ENCODE measurements at regions not wholly inside any gene's neighbourhood (a gene's known extent, or its start where the extent isn't known, plus 50 kb on each side); places are given as distances from the start of the nearest gene placed in this dataset.

DNA sequence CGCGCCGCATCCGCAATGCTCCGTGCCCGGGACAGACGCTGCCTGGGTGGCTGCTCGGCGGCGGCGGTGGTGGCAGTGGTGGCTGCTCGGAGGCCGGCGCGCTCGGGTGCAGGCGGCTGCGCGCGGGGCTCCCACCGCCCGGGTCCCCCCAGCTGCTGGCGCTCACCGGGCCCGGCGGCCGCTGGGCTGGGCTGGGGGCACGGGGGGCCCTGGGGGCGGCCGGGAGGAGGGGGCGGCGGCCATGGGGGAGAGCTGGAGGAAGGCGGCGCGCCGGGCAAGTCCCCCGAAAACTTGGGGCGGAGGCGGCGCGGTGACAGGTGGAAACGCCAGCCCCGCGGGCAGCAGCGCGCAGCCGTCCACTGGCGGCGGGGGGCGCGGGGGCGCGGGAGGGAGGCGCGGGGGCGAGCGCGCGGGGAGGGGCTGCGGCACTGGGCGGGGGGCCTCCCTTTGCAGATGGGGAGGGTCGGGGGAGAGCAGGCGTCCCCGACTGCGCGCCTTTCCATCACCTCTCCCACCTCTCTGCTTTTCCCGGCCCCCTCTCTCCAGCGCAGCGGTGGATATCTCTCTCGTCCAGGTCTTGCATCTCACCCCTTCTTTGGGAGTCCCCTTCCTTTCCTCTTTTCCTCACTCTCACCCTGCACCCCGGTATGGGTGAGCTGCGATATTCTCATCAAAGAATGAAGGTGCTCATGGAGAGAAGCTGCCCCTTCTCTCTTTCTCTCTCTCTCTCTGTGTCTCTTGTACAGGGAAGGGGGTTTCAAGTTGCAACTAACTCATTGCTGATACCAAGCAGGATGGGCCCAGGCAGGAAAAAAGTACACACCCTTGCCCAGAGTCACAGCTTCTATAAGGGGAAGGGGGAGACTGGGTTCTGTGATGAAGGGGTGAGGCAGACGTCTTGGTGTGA, 83.7 kb upstream of the DHRSX start:
- TF ChIP-seq POLR2A (IDR thresholded peaks at IDR 0.05) (no peak), CTCF (IDR thresholded peaks at IDR 0.05) (no peak), EP300 (IDR thresholded peaks at IDR 0.05) (no peak)
- H3K27ac ChIP-seq, result no peak overlapping the region
- WGBS, 3 donors, result 1 to 6% (median 2%) methylated on average over 21 to 67 of the region's 73 CpGs
- no peak for DNase-seq
- intact Hi-C loops (cut with DNase I), result no loop called here
- no peaks in the 10 kb centered on the region for H3K9me3 ChIP-seq
- no peak overlapping the region for H3K4me3 ChIP-seq
- no peaks in the 10 kb centered on the region for H3K36me3 ChIP-seq
- H3K4me1 ChIP-seq (ENCODE audit: insufficient read depth), result peaks cover 1% of the 10 kb centered on the region
- H3K27me3 ChIP-seq, result no peaks in the 10 kb centered on the region

GRCh38 chrX:2583194-2584162, 82.7 kb upstream of the DHRSX start:
- TF ChIP-seq EP300 (IDR thresholded peaks at IDR 0.05), result no peak
- no peak for TF ChIP-seq CTCF (IDR thresholded peaks at IDR 0.05)
- no peak for TF ChIP-seq POLR2A (IDR thresholded peaks at IDR 0.05)
- 1 to 2% (median 2%) methylated on average over 43 to 74 of the region's 74 CpGs for WGBS, 3 donors
- Histone ChIP-seq H3K4me1 (ENCODE audit: insufficient read depth) (peaks cover 1% of the 10 kb centered on the region), H3K9me3 (no peaks in the 10 kb centered on the region), H3K27me3 (no peaks in the 10 kb centered on the region), H3K4me3 (no peak overlapping the region), H3K36me3 (no peaks in the 10 kb centered on the region), H3K27ac (no peak overlapping the region)
- intact Hi-C loops (cut with DNase I), result no loop called here
- no peak for DNase-seq

- 13 to 25% (median 15%) methylated on average over 8 of the region's 8 CpGs for WGBS, 3 donors
- intact Hi-C loops (cut with DNase I), result no loop called here
- Histone ChIP-seq H3K27ac (no peak overlapping the region), H3K36me3 (no peaks in the 10 kb centered on the region), H3K4me3 (no peak overlapping the region), H3K9me3 (no peaks in the 10 kb centered on the region), H3K4me1 (ENCODE audit: insufficient read depth) (peaks cover 1% of the 10 kb centered on the region), H3K27me3 (no peaks in the 10 kb centered on the region)
- TF ChIP-seq CTCF (IDR thresholded peaks at IDR 0.05), result no peak
- DNase-seq, result no peak
Measured at GRCh38 chrX:2582667-2583066, 81.9 kb upstream of the DHRSX start.

GRCh38 chrX:2581296-2581695, 80.5 kb upstream of the DHRSX start:
- Histone ChIP-seq H3K4me1 (ENCODE audit: insufficient read depth) (peaks cover 1% of the 10 kb centered on the region), H3K36me3 (no peaks in the 10 kb centered on the region), H3K4me3 (no peak overlapping the region), H3K9me3 (no peaks in the 10 kb centered on the region), H3K27me3 (no peaks in the 10 kb centered on the region), H3K27ac (no peak overlapping the region)
- no peak for TF ChIP-seq POLR2A (IDR thresholded peaks at IDR 0.05)
- no peak for TF ChIP-seq EP300 (IDR thresholded peaks at IDR 0.05)
- no peak for TF ChIP-seq CTCF (IDR thresholded peaks at IDR 0.05)
- WGBS, 3 donors, result 92 to 94% (median 93%) methylated on average over 4 of the region's 4 CpGs
- intact Hi-C loops (cut with DNase I), result no loop called here
- DNase-seq, result no peak
